Fibroblast of villous mesenchyme (primary cell): ENCODE measurements at regions not wholly inside any gene's neighbourhood (a gene's known extent, or its start where the extent isn't known, plus 50 kb on each side); places are given as distances from the start of the nearest gene placed in this dataset.

Source experiments
- DNase-seq: peaks from one replicate; pipeline ENCODE4 v3.0.0-alpha.2; 2010; ENCODE audit warnings: low read depth
- H3K4me3 ChIP-seq: 2 replicates; pipeline ENCODE4 v1.5.1; 2011; ENCODE audit warnings: low read depth, mild to moderate bottlenecking, low read length
- CTCF ChIP-seq: IDR thresholded peaks from 2 replicates; pipeline ENCODE4 v1.5.1; 2012; ENCODE audit warnings: low read depth, mild to moderate bottlenecking, low read length; ENCODE audit not compliant: insufficient read depth

GRCh38 chr4:36737691-36738090 is 456.3 kb downstream of the DTHD1 start:
- DNase-seq, result no peak
- TF ChIP-seq CTCF, result no peak
- no peak overlapping the region for H3K4me3 ChIP-seq

DNA sequence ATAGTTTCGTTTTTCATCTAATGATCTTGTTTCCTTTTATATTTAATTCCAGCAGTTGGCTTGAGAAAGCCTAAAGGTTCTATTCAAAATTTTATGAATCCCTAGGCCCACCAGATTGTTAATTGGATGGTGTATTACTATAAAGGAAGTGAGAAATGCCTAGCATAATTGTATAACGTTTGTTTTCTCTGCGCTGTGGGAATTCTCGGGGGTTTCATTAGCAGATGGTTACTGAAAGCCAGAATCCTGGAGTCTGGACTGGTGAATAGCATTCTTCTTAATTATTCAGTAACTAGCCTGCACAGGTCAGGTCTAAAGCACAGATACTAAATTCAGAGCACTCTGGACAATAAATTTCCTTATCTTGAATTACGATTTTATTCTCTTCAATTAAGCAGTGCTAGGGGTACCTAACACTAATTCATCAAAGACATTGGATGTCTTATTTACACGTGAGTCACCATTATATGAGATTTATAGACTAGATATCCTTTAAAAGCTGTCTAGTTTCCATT is 459.4 kb downstream of the DTHD1 start:
- H3K4me3 ChIP-seq, result no peak overlapping the region
- TF ChIP-seq CTCF, result no peak
- no peak for DNase-seq

- DNase-seq, result no peak
- no peak for TF ChIP-seq CTCF
- no peak overlapping the region for H3K4me3 ChIP-seq
Observed at GRCh38 chr4:36747277-36748129, 466.1 kb downstream of the DTHD1 start.

DNA sequence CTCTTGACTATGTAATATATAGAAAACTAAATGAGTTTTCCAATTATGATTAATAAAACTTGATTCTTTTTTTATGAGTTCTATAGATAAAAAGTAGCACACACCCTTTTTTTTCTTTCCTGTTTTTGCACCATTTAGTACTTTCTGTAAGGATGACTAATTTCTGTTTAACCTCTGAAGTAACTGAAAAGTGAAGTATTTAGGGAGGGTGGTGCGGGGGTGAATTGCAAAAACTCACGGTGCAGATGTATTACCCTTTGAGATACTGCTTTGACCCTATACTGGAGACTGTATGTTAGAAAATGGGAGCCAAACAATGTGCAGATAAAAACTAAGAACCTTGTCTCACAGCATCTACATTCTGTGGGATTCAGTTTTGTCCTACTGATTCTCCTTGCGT is 471.6 kb downstream of the DTHD1 start:
- no peak for TF ChIP-seq CTCF
- DNase-seq, result no peak
- H3K4me3 ChIP-seq, result no peak overlapping the region

DNA sequence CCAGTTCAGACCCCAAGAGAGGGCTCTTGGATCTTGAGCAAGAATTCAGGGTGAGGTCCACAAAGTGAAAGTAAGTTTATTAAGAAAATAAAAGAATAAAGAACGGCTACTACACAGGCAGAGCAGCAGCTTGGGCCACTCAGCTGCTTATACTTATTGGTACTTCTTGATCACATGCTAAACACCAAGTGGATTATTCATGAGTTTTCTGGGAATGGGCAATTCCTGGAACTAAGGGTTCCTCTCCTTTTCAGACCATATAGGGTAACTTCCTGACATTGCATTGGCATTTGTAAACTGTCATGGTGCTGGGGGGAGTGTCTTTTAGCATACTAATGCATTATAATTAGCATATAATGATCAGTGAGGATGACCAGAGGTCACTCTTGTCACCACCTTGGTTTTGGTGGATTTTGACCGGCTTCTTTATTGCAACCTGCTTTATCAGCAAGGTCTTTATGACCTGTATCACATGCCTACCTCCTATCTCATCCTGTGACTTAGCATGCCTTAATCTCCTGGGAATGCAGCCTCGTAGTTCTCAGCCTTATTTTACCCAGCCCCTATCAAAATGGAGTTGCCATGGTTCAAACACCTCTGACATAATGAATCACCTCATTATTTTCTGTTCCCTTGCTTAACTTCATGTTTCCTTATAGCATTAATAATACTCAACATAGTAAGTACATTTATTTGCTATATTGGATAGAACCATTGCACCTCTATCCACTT is 476.3 kb downstream of the DTHD1 start:
- DNase-seq, result no peak
- no peak overlapping the region for H3K4me3 ChIP-seq
- TF ChIP-seq CTCF, result no peak

DNA sequence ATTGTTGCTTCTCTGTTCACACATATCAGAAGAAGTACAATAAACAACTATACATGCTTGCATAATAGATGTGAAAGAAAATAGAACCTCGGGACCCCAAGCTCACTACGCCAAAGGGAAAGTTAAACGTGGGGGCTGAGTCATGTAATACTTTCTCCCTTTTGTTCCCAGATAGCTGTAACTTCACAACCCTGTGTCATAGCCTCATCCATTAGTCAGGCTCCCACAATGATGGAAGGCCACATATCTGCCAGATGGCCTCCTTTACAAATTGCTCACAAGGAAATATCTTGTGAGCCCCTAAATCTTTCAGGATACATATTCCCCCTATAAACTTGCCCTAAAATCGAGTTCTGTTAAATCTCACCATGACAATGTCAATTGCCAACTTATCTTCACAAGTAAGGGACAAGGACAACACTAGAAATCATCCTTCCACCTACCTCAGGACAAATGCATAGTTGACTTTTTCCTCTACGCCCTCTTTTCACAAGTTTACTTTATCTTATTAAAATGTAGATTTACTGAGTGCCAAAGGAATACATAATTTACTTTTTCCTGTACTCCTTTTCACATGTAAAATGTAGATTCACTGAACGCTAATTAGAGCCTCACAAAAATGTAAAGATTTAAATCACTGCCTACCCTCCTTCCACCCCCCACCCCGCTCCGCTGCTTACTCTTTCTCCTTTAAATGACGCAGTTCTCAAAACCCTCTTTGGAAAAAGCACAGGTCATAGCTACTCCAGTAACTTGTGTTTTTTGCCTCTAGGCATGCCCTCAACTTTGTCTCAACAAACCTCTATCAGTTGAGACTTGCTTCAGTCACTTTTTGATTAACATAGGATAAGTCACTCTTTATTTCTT is 477.1 kb downstream of the DTHD1 start:
- H3K4me3 ChIP-seq, result no peak overlapping the region
- no peak for TF ChIP-seq CTCF
- DNase-seq, result no peak
